ENCODE measurements at regions not wholly inside any gene's neighbourhood (a gene's known extent, or its start where the extent isn't known, plus 50 kb on each side); places are given as distances from the start of the nearest gene placed in this dataset.

GRCh38 chr2:176794392-176794791, 418.2 kb upstream of the HNRNPA3 start:
- TF ChIP-seq EP300 (IDR thresholded peaks at IDR 0.05) (no peak), CTCF (IDR thresholded peaks at IDR 0.05) (no peak), RFX5 (IDR thresholded peaks at IDR 0.05) (no peak)

Measured in A549 (cell line).